Thyroid gland (tissue), 4 donors: ENCODE measurements at regions not wholly inside any gene's neighbourhood (a gene's known extent, or its start where the extent isn't known, plus 50 kb on each side); places are given as distances from the start of the nearest gene placed in this dataset.

Experiments
- CTCF ChIP-seq, 6 experiments: fragments of 200-600 bp in 3 of 6; fragments of 450-650 bp in 3 of 6; sonication (generic) in 3 of 6; IDR thresholded peaks; one replicate each; pipeline ENCODE4 v1.5.1; 2016 to 2019; ENCODE audit warnings: antibody characterized with exemption in 6 of 6, mild to moderate bottlenecking in 2 of 6, inconsistent platforms in 1 of 6, moderate library complexity in 1 of 6
- POLR2A ChIP-seq, 2 donors: fragments of 450-650 bp; IDR thresholded peaks; one replicate each; pipeline ENCODE4 v1.6.1; 2017; ENCODE audit warnings: antibody characterized with exemption in 2 of 2, mild to moderate bottlenecking in 2 of 2, moderate library complexity in 1 of 2

GRCh38 chr16:76824791-76825190 lies 366.2 kb upstream of the MON1B start:
- TF ChIP-seq CTCF (IDR thresholded peaks at IDR 0.05) (no peak), POLR2A (IDR thresholded peaks at IDR 0.05) (no peak)
